ENCODE measurements at regions not wholly inside any gene's neighbourhood (a gene's known extent, or its start where the extent isn't known, plus 50 kb on each side); places are given as distances from the start of the nearest gene placed in this dataset.

DNA sequence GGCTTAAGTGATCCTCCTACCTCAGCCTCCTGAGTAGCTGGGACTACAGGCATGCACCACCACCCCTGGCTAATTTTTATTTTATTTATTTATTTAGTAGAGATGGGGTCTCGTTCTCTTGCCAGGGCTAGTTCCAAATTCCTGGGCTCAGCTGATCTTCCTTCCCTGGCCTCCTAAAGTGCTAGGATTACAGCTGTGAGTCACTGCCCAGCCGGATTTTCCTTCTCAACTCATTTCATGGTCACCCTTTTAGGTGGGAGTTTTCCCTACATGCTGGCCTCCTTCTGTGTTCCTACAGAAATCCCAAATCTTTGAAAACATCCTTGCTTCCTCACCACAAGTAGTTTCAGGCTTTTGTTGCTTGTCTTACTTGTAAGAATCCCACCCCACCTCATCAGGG is 102.1 kb upstream of the SIAH1 start:
- no peak for DNase-seq (ENCODE audit: low read depth)

DNA sequence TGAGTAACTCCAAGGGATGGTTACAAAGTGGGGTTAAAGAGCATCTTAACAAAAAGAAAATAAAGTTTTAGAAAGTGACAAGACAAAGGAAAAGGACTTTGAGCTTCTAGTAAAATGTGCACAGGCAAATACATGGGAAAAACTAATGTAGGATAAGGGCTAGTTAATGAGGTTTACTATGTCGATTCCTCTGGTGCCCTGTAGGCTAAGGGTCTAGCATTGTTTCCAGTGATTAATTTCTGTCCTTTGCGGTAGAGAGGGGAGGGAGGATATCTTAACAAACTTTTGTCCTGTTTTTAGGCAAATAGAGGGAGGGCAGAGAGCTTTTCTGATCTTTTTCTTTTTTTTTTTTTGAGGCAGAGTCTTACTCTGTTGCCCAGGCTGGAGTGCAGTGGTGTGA is 96.6 kb upstream of the SIAH1 start:
- DNase-seq (ENCODE audit: low read depth): no peak

DNA sequence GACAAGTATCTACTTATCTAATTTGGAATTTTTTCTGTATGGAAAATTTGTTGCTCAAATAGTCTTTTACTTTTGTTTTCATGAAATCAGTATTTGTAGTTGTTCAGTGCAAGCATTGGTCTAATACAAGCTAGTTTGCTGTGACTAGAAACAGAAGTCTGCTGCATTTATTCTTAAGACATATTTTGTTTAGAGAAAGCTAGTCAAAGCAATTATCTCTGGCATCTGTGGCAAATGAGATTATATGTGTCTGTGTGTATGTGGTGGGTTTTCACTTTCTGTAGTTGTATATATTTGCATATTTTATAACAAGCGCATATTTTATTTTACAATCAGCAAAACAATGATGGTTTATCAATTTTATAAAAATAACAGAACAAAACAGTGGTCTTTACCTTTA is 96.0 kb upstream of the SIAH1 start:
- DNase-seq (ENCODE audit: low read depth): no peak

DNA sequence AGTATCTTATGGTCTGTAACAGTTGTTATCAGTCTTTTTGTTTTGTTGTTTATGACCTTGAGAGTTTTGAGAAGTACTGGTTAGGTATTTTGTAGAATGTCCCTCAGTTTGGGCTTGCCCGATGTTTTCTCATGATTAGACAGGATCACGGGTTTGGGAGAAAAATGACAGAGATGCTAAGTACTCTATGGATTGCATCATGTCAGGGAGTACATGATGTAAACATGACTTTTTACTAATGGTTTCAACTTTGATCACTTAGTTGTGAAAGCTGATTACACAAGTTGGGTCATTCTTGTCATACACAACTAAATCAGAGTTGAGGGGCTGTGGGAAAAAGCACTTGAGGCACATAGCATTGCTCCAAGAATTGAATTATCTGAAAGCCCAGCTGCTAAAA is 94.7 kb upstream of the SIAH1 start:
- no peak for DNase-seq (ENCODE audit: low read depth)

DNA sequence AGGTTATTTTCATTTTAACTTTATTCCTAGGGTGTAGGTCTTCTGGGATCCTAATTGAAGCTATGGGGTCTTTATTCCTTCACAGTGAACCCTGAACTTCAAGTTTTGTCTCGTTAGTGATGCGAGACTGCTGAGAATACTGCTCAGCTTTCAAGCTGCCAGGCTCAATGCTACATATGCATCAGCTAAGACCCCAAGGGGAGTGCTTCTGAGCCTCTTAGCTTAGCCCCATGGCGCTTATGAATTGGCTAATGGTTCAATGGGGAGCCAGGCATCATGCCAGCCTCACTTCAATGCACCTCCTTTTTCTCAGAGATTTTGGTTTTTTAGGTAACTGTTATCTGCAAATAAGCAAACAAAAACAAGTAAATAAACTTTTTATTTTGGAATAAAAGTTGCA is 94.1 kb upstream of the SIAH1 start:
- DNase-seq (ENCODE audit: low read depth): no peak

DNA sequence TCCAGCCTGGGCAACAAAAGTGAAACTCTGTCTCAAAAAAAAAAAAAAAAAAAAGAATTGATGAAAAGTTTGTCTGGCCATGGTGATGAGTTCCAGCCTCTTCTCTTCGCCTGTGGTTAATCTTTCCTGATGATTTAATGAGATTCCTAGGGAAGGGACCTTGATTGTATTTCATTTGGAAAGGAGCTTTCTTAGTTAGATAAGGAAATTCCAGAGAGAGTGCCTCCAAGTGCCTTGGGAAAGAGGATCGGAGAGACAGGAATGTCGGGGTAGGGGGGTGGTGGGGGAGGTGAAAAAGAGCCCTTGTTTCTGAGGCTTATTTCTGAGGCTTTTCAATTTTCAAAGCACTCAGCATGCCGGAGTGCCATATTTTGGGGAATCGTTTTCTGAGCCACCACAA is 93.2 kb upstream of the SIAH1 start:
- DNase-seq (ENCODE audit: low read depth): no peak

DNA sequence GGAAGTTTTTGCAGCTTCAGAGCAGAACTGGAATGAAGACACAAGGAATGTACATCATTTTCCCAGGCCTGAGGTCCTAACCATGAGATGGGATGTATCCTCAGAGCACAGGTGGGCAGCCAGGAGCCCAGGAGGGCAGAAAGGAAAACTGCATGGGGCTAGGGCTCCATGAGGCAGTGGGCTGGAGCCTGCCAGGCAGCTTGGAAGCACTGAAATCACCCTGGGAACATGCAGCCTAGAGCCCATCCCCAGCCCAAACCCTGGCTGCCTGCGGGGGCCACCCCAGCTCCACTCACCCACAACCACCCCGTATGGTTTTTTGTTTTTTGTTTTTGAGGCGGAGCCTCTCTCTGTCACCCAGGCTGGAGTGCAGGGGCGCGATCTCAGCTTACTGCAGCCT is 86.2 kb upstream of the SIAH1 start:
- DNase-seq (ENCODE audit: low read depth): no peak

DNA sequence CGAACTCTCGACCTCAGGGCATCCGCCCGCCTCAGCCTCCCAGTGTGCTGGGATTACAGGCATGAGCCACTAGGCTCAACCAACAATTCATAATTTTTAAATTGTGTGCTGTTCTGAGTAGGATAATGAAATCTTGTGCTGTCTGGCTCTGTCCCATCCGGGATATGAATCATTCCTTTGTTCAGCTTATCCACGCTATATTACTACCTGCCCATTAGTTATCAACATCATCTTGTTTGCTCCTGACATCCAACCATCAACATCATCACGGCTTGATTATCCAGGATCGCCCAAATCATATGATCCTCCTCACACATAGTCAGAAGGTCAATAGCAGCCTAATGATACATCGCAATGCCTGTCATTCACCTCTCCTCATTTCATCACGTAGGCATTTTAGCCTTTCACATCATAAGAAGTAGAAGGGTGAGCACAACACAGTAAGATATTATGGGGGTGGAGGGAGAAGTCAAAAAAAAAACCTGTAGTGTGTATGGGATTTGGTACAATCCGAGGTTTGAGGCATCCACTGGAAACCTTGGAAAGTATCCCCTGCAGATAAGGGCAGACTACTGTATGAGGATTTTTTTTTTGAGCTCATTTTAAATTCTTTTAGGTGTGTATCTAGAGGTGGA is 77.0 kb upstream of the SIAH1 start:
- DNase-seq (ENCODE audit: low read depth): peak; percentile 32

DNA sequence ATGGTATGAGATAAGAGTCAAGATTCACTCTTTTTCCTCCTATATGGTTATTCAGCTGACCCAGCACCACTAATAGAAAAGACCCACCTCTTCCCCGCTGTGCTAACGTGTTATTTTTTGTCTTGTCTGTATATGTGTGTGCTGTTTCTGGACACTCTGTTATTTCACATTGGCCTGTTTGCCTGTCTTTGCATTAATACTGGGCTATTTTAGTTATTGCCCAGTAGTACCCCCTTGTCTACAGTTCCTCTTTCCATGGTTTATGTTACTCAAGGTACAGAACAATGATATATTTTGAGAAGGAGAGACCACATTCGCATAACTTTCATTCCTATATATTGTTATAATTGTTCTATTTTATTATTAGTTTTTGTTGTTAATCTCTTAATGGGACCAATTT is 74.0 kb upstream of the SIAH1 start:
- no peak for DNase-seq (ENCODE audit: low read depth)

DNA sequence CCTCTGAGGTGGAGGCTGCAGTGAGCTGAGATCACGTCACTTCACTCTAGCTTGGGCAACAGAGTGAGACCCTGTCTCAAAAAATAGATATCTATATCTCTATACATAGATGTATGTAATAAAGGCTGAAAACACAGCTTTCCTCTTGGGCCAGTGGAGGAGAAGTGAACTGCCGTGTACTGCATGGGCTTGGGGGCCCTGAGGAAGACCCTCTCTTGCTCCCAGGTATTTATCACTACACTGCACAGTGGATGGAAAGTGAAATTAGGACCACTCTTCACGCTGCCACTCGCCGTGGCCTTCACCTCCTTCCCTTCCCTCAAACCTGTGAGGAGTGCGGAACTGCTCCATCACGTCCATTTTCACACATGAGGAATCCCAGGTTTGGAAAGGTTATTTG is 68.8 kb upstream of the SIAH1 start:
- DNase-seq (ENCODE audit: low read depth): no peak

DNA sequence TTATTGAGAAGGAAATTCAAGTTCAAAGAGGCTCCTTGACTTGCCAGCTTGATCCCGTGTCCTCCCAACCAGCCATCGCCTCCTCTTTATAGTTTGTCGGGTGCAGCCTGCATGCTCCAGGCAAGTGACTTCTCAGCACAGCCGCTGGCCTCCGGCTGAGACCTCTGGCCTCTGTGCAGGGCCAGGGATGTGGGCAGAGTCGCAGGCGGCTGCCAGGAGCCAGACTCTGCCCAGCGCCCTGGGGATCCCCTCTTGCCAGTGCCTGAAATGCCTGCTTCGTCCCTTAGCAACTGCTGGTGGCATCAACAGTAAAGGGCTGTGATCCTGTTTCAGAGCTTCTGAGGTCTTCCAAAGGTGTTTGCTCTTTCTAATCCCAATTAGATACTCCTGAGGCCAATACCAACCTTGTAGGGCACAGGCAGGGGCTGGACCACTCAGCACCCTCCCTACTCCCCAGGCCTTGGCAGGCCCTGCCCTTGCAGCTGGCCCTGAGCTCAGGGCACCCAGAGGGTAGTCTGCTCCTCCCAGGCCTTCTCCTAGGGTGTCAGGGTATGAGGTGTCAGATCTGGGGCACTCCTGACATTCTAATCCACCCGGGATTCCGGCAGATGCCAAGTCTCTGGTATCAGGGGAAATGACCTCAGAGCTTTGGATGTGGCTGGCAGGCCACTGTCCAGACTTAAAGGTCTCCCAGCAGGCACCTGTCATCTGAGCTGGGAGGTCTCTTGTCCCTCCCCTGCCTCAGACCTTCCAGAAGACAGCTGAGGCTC is 68.0 kb upstream of the SIAH1 start:
- no peak for DNase-seq (ENCODE audit: low read depth)

DNA sequence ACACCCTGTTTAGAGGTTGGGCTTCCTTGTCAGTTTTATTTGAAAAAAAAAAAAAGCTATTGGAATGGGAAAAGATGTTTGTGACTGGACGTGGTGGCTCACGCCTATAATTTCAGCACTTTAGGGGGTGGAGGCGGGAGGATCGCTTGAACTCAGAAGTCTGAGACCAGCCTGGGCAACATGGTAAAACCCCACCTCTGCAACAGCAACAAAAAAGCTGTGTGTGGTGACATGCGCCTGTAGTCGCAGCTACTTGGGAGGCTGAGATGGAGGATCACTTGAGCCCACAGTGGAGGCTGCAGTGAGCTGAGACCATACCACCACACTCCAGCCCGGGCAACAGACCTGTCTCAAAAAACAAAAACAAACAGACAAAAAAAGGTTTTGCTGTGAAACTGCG is 66.1 kb upstream of the SIAH1 start:
- DNase-seq (ENCODE audit: low read depth): no peak

DNA sequence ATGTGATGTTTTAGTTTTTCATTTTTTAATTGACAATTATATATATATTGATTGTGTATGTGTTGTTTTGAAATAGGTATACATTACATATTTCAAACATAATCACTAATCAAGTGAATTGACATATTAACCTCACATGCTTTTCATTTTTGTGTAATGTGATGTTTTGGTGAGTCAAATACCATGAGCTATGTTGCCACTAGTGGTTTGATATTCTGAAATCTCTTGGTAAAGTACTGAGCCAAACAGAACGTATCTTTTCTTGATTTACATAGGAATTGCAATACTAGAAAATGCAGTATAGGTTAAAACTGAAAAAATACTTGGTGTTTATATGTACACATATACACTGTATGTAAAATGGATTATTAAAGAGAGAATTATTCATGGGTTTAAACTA is 65.2 kb upstream of the SIAH1 start:
- no peak for DNase-seq (ENCODE audit: low read depth)

DNA sequence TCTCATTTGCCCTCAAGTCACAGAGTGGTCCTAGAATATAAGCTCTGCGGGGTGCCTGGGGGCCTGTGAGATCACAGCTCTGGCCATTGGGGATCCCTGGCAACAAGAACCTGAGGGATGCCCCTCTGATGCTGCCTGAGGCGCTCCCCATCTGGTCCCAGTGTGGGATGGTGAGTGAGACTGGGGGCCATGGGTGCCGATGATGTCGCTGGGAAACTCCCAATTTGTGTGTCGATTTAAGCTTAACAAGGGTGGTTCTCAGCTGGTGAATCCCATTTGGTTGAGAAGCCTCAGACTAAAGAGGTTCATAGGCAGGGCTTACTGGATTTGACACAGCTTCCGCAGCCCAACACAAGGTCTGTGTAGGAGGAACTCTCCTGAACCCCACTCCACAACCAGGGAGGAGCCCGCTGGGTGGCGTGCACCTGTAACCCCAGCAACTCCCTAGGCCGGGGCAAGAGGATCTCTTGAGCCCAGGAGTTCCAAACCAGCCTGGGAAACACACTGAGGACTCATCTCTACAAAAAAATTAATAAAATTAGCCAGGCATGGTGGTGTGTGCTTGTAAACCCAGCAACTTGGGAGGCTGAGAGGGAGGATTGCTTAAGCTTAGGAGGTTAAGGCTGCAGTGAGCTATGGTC is 63.7 kb upstream of the SIAH1 start:
- DNase-seq (ENCODE audit: low read depth): no peak

DNA sequence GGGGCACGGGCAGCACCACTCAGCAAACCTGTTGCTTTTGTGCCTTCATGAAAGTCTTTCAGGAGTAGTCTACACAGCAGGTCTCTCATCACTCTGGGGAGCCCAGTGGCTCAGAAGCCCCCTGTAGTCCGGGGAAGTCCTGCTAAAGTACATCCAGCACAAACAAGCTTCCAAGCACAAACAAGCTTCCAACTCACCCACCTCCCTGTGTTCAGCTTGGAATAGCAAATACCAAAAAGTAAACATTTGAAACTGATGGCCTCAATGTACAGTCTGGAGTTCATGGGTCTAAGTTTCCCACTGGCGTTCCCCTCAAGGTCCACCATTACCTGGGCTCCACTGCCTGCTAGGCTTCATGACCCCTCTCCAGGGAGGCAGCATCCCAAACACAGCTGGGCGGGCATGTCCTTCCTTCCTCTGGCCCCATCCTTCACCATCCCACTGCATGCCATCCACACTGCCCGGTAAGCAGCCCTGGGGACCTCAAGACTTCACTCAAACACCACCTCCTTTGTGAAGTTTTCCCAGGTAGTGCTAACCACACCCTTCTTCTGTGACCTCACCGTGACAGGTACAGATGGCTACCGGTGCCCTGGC is 62.8 kb upstream of the SIAH1 start:
- DNase-seq (ENCODE audit: low read depth): no peak

DNA sequence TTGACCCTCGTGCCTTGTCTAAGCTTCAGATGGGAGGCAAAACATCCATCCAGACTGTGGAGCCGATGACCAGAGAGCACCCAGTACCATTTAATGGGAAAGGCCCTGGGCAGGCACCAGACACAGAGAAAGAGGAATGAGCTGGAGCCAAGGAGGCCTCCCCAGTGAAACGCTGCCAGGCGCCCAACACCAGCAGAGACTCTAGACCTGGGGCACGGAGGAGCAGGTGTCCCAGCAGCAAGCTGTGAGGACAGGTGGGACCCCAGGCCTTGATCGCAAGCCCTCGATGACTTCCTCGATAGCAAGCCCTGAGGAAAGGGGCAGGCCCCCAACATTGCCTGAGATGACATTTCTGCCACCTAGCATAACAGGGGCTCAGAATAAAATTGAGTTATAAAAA is 62.2 kb upstream of the SIAH1 start:
- no peak for DNase-seq (ENCODE audit: low read depth)

DNA sequence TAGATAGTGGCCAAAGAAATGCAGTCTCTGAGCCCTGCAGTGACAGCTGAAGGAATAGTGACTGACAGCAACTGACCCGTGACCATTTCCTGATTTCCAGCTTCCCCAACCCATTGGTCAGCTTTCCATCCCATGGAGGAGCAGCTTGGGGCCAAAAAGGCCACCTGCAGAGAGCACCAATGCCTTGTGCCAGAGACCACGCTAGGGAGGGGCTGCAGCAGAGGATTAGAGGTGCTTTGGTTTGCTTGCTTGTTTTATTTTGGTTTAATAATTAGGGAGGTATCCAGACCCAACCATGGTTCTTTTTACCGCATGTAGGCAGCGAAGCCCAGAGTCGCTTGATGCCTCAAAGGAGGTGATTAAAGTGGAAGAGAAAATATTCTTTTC is 61.3 kb upstream of the SIAH1 start:
- DNase-seq (ENCODE audit: low read depth): peak; percentile 11

DNA sequence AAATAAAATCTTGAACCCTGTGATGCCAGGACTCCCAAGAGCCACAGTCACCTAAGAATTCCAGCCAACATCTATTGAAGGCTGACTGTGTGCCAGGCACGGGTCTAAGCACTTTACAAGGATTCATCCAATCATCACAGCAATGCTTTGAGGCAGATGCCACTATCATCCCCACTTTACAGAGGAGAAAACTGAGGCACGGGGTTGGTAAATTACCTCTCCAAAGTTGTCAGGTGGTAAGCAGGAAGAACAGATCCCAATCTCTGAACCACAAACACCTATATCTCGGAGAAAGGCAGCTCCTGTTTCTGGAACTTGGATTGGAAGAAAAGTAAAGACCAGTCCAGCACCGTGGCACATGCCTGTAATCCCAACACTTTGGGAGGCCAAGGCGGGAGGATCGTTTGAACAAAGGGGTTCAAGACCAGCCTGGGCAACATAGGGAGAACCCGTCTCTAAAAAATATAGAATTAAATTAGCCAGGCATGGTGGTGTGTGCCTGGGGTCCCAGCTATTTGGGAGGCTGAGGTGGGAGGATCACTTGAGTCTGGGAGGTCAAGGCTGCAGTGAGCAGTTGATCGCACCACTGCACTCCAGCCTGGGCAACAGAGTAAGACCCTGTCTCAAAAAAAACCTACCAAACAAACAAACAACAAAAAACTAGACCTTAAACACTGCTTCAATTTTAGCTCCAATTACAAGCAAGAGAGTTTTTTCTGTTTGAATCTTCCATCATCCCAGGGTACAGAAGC is 60.7 kb upstream of the SIAH1 start:
- no peak for DNase-seq (ENCODE audit: low read depth)

DNA sequence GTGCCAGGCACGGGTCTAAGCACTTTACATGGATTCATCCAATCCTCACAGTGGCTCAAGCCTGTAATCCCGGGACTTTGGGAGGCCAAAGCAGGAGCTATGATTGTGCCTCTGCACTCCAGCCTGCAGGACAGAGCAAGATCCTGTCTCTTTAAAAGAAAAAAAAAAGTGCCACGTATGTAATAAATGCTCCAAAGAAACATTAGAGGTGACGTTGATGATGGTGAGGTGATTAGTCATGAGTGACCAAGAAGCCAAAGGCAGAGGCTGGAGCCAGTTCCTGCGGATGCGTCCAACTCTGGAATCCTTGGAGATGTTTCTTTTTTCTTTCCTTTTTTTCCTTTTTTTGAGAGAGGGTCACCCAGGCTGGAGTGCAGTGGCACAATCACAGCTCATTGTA is 59.4 kb upstream of the SIAH1 start:
- DNase-seq (ENCODE audit: low read depth): peak; percentile 95

DNA sequence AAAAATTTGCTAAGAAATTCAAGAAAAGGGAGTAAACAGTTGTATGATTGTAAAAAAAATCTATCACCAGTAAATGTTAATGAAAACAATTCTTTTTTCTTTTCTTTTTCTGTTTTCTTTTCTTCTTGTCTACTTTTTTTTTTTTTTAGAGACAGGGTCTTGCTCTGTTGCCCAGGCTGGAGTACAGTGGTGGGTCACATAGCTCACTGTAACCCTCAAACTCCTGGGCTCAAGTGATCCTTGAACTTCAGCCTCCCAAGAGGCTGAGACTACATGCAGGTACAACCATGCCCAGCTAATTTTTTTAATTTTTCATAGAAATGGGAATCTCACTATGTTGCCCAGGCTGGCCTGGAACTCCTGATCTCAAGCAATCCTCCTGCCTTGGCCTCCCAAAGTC is 57.2 kb upstream of the SIAH1 start:
- DNase-seq (ENCODE audit: low read depth): no peak

DNA sequence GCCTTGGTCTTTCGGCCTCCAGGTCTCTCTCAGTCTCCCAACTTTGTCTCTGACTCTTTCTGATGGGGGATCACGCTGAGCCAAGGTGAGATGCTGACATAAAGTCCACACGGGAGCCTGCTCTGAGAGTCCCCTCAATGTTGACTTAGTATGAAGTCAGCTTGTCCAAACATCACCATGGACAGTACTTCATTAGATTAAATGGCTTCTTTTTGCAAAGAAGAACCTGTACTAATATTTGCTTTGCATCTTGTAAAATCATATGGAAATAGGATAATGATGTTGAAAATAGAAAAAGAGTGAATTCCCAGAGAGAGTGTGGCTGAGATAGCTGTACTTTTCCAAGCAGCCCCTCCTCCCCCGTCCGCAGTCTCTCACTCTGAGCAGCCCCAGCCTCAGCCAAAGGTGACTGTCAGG is 56.7 kb upstream of the SIAH1 start:
- DNase-seq (ENCODE audit: low read depth): no peak

DNA sequence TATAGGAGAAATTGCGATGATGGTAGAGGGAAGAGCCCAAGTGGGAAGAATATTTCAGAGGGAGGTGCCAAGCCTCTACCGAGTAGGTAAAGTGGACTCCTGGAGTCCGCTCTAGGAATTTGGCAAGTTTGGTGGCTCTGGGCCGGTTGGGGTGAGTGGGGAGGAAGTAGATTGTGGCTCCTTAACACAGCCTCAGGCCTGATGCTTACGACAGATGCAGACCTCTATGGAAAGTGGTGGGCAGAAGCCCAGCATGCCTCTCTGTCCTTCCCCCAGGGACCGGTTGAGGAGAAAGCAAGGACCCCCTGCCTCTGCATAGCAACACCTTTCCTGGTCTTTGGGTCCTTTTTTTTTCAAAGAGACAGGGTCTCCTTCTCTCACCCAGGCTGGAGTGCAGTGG is 55.9 kb upstream of the SIAH1 start:
- DNase-seq (ENCODE audit: low read depth): no peak
